A549 (cell line): ENCODE measurements at regions not wholly inside any gene's neighbourhood (a gene's known extent, or its start where the extent isn't known, plus 50 kb on each side); places are given as distances from the start of the nearest gene placed in this dataset.

Experiments
- ATAC-seq, 2 experiments: fragments of 200-7000 bp in 1 of 2; fragments of >200 bp in 1 of 2; cut with Nextera tagmentation in 1 of 2; cut with Tn5 transposase in 1 of 2; 3 replicates each; pipeline versions ENCODE4 v1.8.0 to v1.9.1; 2018 to 2020; ENCODE audit warnings: mild to moderate bottlenecking in 1 of 2, moderate library complexity in 1 of 2
- CTCF ChIA-PET: fragments of 300-600 bp; sonication (Branson Sonifier 250); formaldehyde crosslinking; extraction: SDS; loops from one replicate; lab custom pipeline; 2021; ENCODE audit warnings: antibody characterized with exemption, inconsistent platforms; lab: Yijun Ruan, JAX
- POLR2A ChIA-PET: fragments of 350-600 bp; formaldehyde crosslinking; extraction: SDS; loops from one replicate; lab custom pipeline; 2021; ENCODE audit warnings: antibody characterized with exemption, inconsistent platforms; lab: Yijun Ruan, JAX
- DNase-seq, 2 experiments: peaks; one replicate each; pipeline versions ENCODE4 v3.0.0 to v3.0.0-alpha.2; 2011 to 2016; ENCODE audit warnings: low read depth in 1 of 2, low spot score in 1 of 2
- FAIRE-seq: peaks from 2 replicates; lab custom pipeline; 2011; peaks lifted over from hg19 to GRCh38; lab: Jason Lieb, UNC
- H3K27ac ChIP-seq, 2 experiments: fragments of >200 bp; sonication (Bioruptor Twin); formaldehyde crosslinking; 3 replicates each; pipeline ENCODE4 v1.5.1; 2016 to 2017
- H3K4me1 ChIP-seq: fragments of >200 bp; sonication (Bioruptor Twin); formaldehyde crosslinking; 3 replicates; pipeline ENCODE4 v1.6.1; 2016
- H3K4me2 ChIP-seq: fragments of >200 bp; sonication (Bioruptor Twin); formaldehyde crosslinking; 3 replicates; pipeline ENCODE4 v1.6.1; 2016
- H3K4me3 ChIP-seq: fragments of >200 bp; sonication (Bioruptor Twin); formaldehyde crosslinking; 3 replicates; pipeline ENCODE4 v1.5.1; 2016
- H3K9me3 ChIP-seq: fragments of >200 bp; sonication (Bioruptor Twin); formaldehyde crosslinking; 3 replicates; pipeline ENCODE4 v1.6.1; 2016
- BHLHE40 ChIP-seq: IDR thresholded peaks from 2 replicates; pipeline ENCODE4 v1.6.1; 2012; ENCODE audit warnings: low read depth, low read length, inconsistent platforms
- CBX8 ChIP-seq: fragments of 200-600 bp; sonication (generic); IDR thresholded peaks from 2 replicates; pipeline ENCODE4 v1.6.1; 2016
- FOXS1 ChIP-seq: fragments of 250-450 bp; sonication (Bioruptor Pico); IDR thresholded peaks from 2 replicates; pipeline ENCODE4 v1.5.0; 2020; ENCODE audit warnings: mild to moderate bottlenecking, moderate library complexity
- GATA3 ChIP-seq: IDR thresholded peaks from 2 replicates; pipeline ENCODE4 v1.6.1; 2012; ENCODE audit warnings: borderline replicate concordance
- HDAC2 ChIP-seq: fragments of 200-600 bp; sonication (generic); IDR thresholded peaks from 2 replicates; pipeline ENCODE4 v1.6.1; 2016
- HOXA7 ChIP-seq: fragments of 250-450 bp; sonication (Bioruptor Pico); IDR thresholded peaks from 2 replicates; pipeline ENCODE4 v1.5.0; 2020; ENCODE audit warnings: mild to moderate bottlenecking, moderate library complexity
- HOXB5 ChIP-seq: fragments of 250-450 bp; sonication (Bioruptor Pico); IDR thresholded peaks from 2 replicates; pipeline ENCODE4 v1.5.0; 2020; ENCODE audit warnings: mild to moderate bottlenecking, moderate library complexity
- JUN ChIP-seq, 2 experiments: fragments of >200 bp; sonication (Bioruptor Twin); formaldehyde crosslinking; IDR thresholded peaks; 2 replicates in 1 of 2; 3 replicates in 1 of 2; pipeline ENCODE4 v1.6.1; 2016 to 2017
- KDM5A ChIP-seq: fragments of 200-600 bp; sonication (generic); IDR thresholded peaks from 2 replicates; pipeline ENCODE4 v1.6.1; 2016; ENCODE audit warnings: antibody characterized with exemption, mild to moderate bottlenecking
- SMC3 ChIP-seq: fragments of >200 bp; sonication (Bioruptor Twin); formaldehyde crosslinking; IDR thresholded peaks from 3 replicates; pipeline ENCODE4 v1.6.1; 2018; ENCODE audit warnings: inconsistent platforms
- ZC3H11A ChIP-seq: fragments of 450-650 bp; IDR thresholded peaks from 2 replicates; pipeline ENCODE4 v1.6.1; 2014; ENCODE audit warnings: antibody characterized with exemption, mild to moderate bottlenecking
- ZSCAN20 ChIP-seq: fragments of 250-450 bp; sonication (Bioruptor Pico); IDR thresholded peaks from 2 replicates; pipeline ENCODE4 v1.8.0; 2022; ENCODE audit warnings: mild to moderate bottlenecking, moderate library complexity
- WGBS: methylation state at CpG from one replicate; pipeline ENCODE4 v1.1.6; 2017; ENCODE audit errors: missing lambda C conversion rate; 5-methylcytosine and 5-hydroxymethylcytosine counted together
- TF ChIP-seq, protein P1 (sequence below): fragments of 450-650 bp; IDR thresholded peaks from 2 replicates; pipeline ENCODE4 v1.6.1; 2014; ENCODE audit warnings: antibody characterized with exemption
- TF ChIP-seq, protein P2 (sequence below): IDR thresholded peaks from 2 replicates; pipeline ENCODE4 v1.6.1; 2012
- TF ChIP-seq, protein P3 (sequence below): fragments of >200 bp; sonication (Bioruptor Twin); formaldehyde crosslinking; IDR thresholded peaks from 3 replicates; pipeline ENCODE4 v1.5.1; 2016
- TF ChIP-seq, protein P4 (sequence below): fragments of 200-600 bp; sonication (generic); IDR thresholded peaks from 2 replicates; pipeline ENCODE4 v1.6.1; 2016; ENCODE audit warnings: antibody characterized with exemption, mild to moderate bottlenecking, moderate library complexity
- TF ChIP-seq, protein P5 (sequence below): fragments of 250-450 bp; sonication (Bioruptor Pico); IDR thresholded peaks from 2 replicates; pipeline ENCODE4 v1.5.0; 2021; ENCODE audit warnings: mild to moderate bottlenecking, moderate library complexity, borderline replicate concordance

DNA sequence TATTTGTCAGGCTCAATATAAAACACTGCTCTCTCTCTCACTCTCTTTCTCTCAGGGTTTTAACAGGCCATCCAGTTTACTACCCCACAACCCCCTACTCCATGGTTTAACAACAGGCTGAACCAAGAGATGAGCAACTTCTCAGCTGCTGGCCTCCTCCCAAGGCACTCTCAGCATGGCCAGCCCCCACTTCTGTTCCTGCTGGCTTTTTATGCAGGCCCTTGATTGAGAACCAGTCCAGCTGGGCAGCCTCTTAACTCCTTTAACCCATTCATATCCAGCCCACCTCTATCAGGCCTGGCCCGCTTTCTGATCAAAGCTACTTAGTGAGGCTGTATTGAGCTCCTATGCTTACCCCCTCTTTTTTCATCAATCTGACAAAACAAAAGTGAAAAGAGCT, 346.8 kb upstream of the POU3F2 start:
- Histone ChIP-seq H3K27ac (no peak overlapping the region), H3K4me2 (no peak overlapping the region), H3K4me3 (no peak overlapping the region), H3K9me3 (no peaks in the 10 kb centered on the region), H3K4me1 (no peaks in the 10 kb centered on the region)
- no peak for FAIRE-seq
- no peak for DNase-seq
- ChIA-PET POLR2A (no interaction called here), CTCF (no interaction called here)
- WGBS: 9% methylated on average over 1 of the region's 1 CpG
- ATAC-seq: no peak
- TF ChIP-seq ZSCAN20 (CRISPR knock-in tag) (no peak), KDM5A (no peak), FOXS1 (CRISPR knock-in tag) (no peak), SMC3 (no peak), ZC3H11A (no peak), CBX8 (no peak)
- TF ChIP-seq, protein P1, sequence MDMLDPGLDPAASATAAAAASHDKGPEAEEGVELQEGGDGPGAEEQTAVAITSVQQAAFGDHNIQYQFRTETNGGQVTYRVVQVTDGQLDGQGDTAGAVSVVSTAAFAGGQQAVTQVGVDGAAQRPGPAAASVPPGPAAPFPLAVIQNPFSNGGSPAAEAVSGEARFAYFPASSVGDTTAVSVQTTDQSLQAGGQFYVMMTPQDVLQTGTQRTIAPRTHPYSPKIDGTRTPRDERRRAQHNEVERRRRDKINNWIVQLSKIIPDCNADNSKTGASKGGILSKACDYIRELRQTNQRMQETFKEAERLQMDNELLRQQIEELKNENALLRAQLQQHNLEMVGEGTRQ: no peak
- TF ChIP-seq, protein P2, sequence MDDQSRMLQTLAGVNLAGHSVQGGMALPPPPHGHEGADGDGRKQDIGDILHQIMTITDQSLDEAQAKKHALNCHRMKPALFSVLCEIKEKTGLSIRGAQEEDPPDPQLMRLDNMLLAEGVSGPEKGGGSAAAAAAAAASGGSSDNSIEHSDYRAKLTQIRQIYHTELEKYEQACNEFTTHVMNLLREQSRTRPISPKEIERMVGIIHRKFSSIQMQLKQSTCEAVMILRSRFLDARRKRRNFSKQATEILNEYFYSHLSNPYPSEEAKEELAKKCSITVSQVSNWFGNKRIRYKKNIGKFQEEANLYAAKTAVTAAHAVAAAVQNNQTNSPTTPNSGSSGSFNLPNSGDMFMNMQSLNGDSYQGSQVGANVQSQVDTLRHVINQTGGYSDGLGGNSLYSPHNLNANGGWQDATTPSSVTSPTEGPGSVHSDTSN: no peak
- TF ChIP-seq, protein P3, sequence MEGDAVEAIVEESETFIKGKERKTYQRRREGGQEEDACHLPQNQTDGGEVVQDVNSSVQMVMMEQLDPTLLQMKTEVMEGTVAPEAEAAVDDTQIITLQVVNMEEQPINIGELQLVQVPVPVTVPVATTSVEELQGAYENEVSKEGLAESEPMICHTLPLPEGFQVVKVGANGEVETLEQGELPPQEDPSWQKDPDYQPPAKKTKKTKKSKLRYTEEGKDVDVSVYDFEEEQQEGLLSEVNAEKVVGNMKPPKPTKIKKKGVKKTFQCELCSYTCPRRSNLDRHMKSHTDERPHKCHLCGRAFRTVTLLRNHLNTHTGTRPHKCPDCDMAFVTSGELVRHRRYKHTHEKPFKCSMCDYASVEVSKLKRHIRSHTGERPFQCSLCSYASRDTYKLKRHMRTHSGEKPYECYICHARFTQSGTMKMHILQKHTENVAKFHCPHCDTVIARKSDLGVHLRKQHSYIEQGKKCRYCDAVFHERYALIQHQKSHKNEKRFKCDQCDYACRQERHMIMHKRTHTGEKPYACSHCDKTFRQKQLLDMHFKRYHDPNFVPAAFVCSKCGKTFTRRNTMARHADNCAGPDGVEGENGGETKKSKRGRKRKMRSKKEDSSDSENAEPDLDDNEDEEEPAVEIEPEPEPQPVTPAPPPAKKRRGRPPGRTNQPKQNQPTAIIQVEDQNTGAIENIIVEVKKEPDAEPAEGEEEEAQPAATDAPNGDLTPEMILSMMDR: no peak
- TF ChIP-seq, protein P4, sequence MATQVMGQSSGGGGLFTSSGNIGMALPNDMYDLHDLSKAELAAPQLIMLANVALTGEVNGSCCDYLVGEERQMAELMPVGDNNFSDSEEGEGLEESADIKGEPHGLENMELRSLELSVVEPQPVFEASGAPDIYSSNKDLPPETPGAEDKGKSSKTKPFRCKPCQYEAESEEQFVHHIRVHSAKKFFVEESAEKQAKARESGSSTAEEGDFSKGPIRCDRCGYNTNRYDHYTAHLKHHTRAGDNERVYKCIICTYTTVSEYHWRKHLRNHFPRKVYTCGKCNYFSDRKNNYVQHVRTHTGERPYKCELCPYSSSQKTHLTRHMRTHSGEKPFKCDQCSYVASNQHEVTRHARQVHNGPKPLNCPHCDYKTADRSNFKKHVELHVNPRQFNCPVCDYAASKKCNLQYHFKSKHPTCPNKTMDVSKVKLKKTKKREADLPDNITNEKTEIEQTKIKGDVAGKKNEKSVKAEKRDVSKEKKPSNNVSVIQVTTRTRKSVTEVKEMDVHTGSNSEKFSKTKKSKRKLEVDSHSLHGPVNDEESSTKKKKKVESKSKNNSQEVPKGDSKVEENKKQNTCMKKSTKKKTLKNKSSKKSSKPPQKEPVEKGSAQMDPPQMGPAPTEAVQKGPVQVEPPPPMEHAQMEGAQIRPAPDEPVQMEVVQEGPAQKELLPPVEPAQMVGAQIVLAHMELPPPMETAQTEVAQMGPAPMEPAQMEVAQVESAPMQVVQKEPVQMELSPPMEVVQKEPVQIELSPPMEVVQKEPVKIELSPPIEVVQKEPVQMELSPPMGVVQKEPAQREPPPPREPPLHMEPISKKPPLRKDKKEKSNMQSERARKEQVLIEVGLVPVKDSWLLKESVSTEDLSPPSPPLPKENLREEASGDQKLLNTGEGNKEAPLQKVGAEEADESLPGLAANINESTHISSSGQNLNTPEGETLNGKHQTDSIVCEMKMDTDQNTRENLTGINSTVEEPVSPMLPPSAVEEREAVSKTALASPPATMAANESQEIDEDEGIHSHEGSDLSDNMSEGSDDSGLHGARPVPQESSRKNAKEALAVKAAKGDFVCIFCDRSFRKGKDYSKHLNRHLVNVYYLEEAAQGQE: no peak

DNA sequence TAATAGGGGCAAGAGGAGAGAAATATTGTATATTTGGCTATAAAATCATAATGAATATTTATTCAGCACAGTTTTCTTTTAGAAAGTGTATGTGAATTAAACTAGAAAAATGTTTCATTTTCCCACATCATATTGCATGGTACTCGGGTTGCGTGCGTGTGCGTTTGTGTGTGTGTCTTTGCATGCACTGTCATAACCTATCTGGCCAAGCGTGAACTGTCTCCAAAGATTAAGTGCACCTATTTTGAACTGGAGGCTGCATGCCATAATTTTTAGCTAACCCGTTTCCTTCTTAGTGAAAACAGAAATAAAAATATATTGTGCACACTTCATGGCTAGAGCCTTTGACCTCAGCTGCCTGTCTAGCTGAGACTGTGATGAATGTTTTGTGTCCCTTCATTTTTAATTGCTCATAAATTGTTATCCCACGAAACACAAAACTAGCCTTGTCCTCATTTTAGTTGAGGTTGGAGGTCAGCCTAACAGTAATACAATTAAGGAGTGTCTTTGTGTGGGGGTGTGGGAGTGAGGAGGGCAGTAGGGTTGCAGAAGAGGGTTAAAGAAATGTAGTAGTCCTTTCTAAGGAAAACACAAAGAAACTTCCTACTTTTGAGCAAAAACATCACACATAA, 336.1 kb upstream of the POU3F2 start:
- POLR2A ChIA-PET: no interaction called here
- no peak for FAIRE-seq
- H3K4me2 ChIP-seq: no peak overlapping the region
- TF ChIP-seq HOXB5 (CRISPR knock-in tag): no peak
- TF ChIP-seq HOXA7 (CRISPR knock-in tag): no peak
- no peak for TF ChIP-seq JUN (IDR thresholded peaks at IDR 0.05)
- no peak for TF ChIP-seq SMC3
- TF ChIP-seq, all 56 proteins: peak for 0
- DNase-seq (no peak), ATAC-seq (no peak)
- Histone ChIP-seq H3K4me3 (no peak overlapping the region), H3K27ac (no peak overlapping the region), H3K9me3 (no peaks in the 10 kb centered on the region), H3K4me1 (no peaks in the 10 kb centered on the region)
- CTCF ChIA-PET: no interaction called here
- WGBS: 46% methylated on average over 7 of the region's 7 CpGs

DNA sequence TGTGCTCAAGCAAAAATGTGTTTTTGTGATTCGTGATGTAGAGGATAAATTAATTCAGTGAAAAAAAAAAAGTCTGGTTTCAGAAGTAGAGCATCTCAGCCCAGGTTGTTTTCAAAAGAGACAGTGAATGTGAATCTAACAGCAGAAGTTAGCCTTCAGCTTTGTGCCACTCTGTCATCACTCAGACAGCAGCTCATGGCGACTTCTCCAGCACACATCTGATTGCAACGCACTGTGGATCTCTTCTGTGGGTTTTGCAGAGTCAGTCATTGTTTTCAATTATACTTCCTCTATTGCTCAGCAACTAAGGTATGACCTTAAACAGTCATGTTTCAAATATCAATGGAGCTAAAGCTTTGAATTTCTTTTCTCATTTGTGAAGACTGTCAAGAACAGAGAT, 335.5 kb upstream of the POU3F2 start:
- ChIA-PET POLR2A (no interaction called here), CTCF (no interaction called here)
- no peak for DNase-seq
- no peaks in the 10 kb centered on the region for H3K9me3 ChIP-seq
- H3K27ac ChIP-seq: no peak overlapping the region
- H3K4me2 ChIP-seq: no peak overlapping the region
- ATAC-seq: no peak
- 0% methylated on average over 3 of the region's 3 CpGs for WGBS
- no peak overlapping the region for H3K4me3 ChIP-seq
- no peaks in the 10 kb centered on the region for H3K4me1 ChIP-seq
- no peak for TF ChIP-seq ZC3H11A
- no peak for TF ChIP-seq HDAC2
- TF ChIP-seq GATA3: no peak
- no peak for TF ChIP-seq BHLHE40
- TF ChIP-seq, protein P5, sequence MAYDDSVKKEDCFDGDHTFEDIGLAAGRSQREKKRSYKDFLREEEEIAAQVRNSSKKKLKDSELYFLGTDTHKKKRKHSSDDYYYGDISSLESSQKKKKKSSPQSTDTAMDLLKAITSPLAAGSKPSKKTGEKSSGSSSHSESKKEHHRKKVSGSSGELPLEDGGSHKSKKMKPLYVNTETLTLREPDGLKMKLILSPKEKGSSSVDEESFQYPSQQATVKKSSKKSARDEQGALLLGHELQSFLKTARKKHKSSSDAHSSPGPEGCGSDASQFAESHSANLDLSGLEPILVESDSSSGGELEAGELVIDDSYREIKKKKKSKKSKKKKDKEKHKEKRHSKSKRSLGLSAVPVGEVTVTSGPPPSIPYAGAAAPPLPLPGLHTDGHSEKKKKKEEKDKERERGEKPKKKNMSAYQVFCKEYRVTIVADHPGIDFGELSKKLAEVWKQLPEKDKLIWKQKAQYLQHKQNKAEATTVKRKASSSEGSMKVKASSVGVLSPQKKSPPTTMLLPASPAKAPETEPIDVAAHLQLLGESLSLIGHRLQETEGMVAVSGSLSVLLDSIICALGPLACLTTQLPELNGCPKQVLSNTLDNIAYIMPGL (CRISPR knock-in tag): no peak
- no peak for FAIRE-seq
